Fibroblast of the aortic adventitia (primary cell): ENCODE measurements at regions not wholly inside any gene's neighbourhood (a gene's known extent, or its start where the extent isn't known, plus 50 kb on each side); places are given as distances from the start of the nearest gene placed in this dataset.

Experiments
- DNase-seq: peaks from one replicate; pipeline ENCODE4 v3.0.0-alpha.2; 2010; ENCODE audit warnings: low read depth
- H3K4me3 ChIP-seq: 2 replicates; pipeline ENCODE4 v1.5.1; 2011; ENCODE audit warnings: low read depth, mild to moderate bottlenecking, control low read depth, low read length, moderate library complexity
- CTCF ChIP-seq: IDR thresholded peaks from 2 replicates; pipeline ENCODE4 v1.5.1; 2011; ENCODE audit warnings: mild to moderate bottlenecking, low read length, control low read depth, inconsistent platforms; ENCODE audit not compliant: insufficient read depth

- TF ChIP-seq CTCF, result no peak
- no peak overlapping the region for H3K4me3 ChIP-seq
- DNase-seq, result no peak
These were observed 410.2 kb upstream of the MAP3K7 start for GRCh38 chr6:90997076-90997475.

GRCh38 chr6:90993770-90994169, 406.9 kb upstream of the MAP3K7 start:
- TF ChIP-seq CTCF, result no peak
- no peak for DNase-seq
- no peak overlapping the region for H3K4me3 ChIP-seq

DNA sequence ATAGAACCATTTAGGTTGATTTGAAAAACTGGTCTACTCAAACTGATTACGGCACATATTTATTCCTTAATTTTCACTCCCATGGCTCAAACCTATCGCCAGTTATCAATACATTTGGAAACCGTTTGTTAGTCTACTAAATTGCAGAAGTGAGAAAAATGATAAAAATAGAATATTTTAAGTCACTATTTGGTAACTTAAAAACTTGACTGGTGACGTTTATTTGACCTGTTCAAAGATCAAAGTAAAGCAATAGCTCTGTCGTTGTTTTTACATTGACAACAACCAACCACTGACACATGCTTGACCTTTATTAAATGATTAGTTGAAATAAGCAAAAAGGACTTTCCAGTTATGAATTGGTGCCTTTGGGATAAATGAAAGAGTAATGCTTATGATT, 402.9 kb upstream of the MAP3K7 start:
- DNase-seq, result no peak
- H3K4me3 ChIP-seq, result no peak overlapping the region
- TF ChIP-seq CTCF, result no peak

DNA sequence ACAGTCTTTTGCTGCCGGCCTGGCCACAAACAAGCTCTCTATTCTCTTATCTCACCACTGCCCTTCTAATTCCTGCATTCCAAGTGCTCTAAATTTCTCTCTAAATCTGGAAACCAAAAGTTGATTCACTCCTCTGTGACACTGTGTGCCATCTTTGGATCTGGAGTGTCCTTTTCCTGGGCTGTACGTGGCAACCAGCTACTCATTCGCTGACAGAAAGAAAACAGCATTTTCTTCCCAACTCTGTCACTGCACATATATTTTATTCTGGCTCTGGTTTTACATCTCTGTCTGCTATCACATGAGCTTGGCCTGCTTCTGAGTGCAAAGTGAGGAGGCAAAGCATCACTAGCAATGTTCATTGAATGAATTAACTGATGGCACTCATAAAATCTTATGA, 397.2 kb upstream of the MAP3K7 start:
- no peak for TF ChIP-seq CTCF
- no peak for DNase-seq
- H3K4me3 ChIP-seq, result no peak overlapping the region

GRCh38 chr6:90983462-90983861, 396.6 kb upstream of the MAP3K7 start:
- DNase-seq, result no peak
- no peak overlapping the region for H3K4me3 ChIP-seq
- TF ChIP-seq CTCF, result no peak

DNA sequence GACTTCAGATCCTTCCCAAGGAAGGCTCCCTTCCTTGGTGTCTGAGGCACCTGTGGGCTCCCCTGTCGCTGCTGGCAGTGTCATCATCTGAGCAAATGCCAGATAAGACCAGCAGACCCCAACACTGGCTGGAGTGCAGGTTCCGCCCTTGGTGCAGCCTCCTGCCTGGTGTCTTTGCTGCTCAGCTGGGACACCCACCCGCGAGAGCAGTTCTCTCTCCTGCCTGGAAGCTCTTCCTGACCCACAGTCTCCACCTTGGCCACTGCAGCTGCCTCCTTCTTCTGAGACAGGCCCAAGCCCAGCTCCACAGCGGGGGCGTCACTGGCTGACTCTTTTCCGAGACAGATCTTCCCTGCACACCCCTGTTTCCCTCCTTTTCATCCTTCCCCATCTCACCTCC, 395.7 kb upstream of the MAP3K7 start:
- no peak for TF ChIP-seq CTCF
- no peak overlapping the region for H3K4me3 ChIP-seq
- DNase-seq, result no peak

DNA sequence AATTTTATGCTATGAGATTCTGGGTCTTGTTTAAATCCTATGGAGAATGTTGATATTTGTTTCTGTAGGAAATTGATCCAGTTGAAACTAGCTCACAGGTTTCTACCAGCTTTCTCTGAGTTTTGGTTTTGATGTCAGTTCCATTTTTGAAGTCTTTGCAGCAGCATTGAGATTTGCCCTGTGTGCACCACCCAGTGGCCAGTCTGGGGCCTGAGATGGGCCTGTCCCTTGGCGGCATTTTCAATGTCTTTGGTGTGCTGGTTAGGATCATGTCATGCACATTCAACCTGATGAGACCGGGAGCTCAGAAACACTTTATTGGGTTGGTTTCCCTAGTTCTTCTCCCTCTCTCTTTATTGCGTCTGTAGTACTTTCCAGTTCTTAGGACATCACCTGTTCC, 395.2 kb upstream of the MAP3K7 start:
- TF ChIP-seq CTCF, result no peak
- DNase-seq, result no peak
- H3K4me3 ChIP-seq, result no peak overlapping the region
